WERI-Rb-1 (cell line): ENCODE measurements at regions not wholly inside any gene's neighbourhood (a gene's known extent, or its start where the extent isn't known, plus 50 kb on each side); places are given as distances from the start of the nearest gene placed in this dataset.

Experiments used
- DNase-seq: peaks from one replicate; pipeline ENCODE4 v3.0.0-alpha.2; 2020
- H3K27ac ChIP-seq: fragments of 250-450 bp; sonication (Bioruptor Pico); 2 replicates; pipeline ENCODE4 v1.5.1; 2020; ENCODE audit warnings: mild to moderate bottlenecking, moderate library complexity
- H3K27me3 ChIP-seq: fragments of 250-450 bp; sonication (Bioruptor Pico); 2 replicates; pipeline ENCODE4 v1.5.1; 2021; ENCODE audit warnings: mild to moderate bottlenecking, low read depth, moderate library complexity; ENCODE audit not compliant: insufficient read depth, severe bottlenecking
- H3K36me3 ChIP-seq: fragments of 250-450 bp; sonication (Bioruptor Pico); 2 replicates; pipeline ENCODE4 v1.5.1; 2020; ENCODE audit warnings: mild to moderate bottlenecking, moderate library complexity
- H3K4me3 ChIP-seq: 2 replicates; pipeline ENCODE4 v1.5.1; 2011; ENCODE audit warnings: low read depth, mild to moderate bottlenecking, control low read depth, low read length
- H3K9me3 ChIP-seq: fragments of 250-450 bp; sonication (Bioruptor Pico); 2 replicates; pipeline ENCODE4 v1.5.1; 2021; ENCODE audit warnings: mild to moderate bottlenecking, moderate library complexity; ENCODE audit not compliant: severe bottlenecking
- CTCF ChIP-seq: IDR thresholded peaks from 2 replicates; pipeline ENCODE4 v1.5.1; 2011; ENCODE audit warnings: low read depth, mild to moderate bottlenecking, control low read depth, inconsistent platforms, low read length

GRCh38 chr10:78634835-78635234 lies 433.9 kb upstream of the ZMIZ1 start:
- H3K9me3 ChIP-seq: no peaks in the 10 kb centered on the region
- H3K4me3 ChIP-seq: no peak overlapping the region
- H3K27me3 ChIP-seq: no peaks in the 10 kb centered on the region
- no peaks in the 10 kb centered on the region for H3K36me3 ChIP-seq
- no peak overlapping the region for H3K27ac ChIP-seq
- no peak for TF ChIP-seq CTCF
- DNase-seq: no peak

- H3K9me3 ChIP-seq: peaks cover 5% of the 10 kb centered on the region
- no peaks in the 10 kb centered on the region for H3K27me3 ChIP-seq
- no peak for DNase-seq
- no peak overlapping the region for H3K4me3 ChIP-seq
- H3K36me3 ChIP-seq: no peaks in the 10 kb centered on the region
- no peak overlapping the region for H3K27ac ChIP-seq
- no peak for TF ChIP-seq CTCF
These were observed 429.1 kb upstream of the ZMIZ1 start for GRCh38 chr10:78639629-78640028.

GRCh38 chr10:78640796-78641636 lies 427.8 kb upstream of the ZMIZ1 start:
- TF ChIP-seq CTCF: no peak
- Histone ChIP-seq H3K4me3 (no peak overlapping the region), H3K27me3 (no peaks in the 10 kb centered on the region), H3K27ac (no peak overlapping the region), H3K36me3 (no peaks in the 10 kb centered on the region), H3K9me3 (peaks cover 8% of the 10 kb centered on the region)
- no peak for DNase-seq

- TF ChIP-seq CTCF: no peak
- DNase-seq: no peak
- H3K36me3 ChIP-seq: no peaks in the 10 kb centered on the region
- H3K27ac ChIP-seq: no peak overlapping the region
- H3K9me3 ChIP-seq: peaks cover 8% of the 10 kb centered on the region
- no peak overlapping the region for H3K4me3 ChIP-seq
- no peaks in the 10 kb centered on the region for H3K27me3 ChIP-seq
These were observed 427.1 kb upstream of the ZMIZ1 start for GRCh38 chr10:78641693-78642092.

- Histone ChIP-seq H3K9me3 (peaks cover 8% of the 10 kb centered on the region), H3K36me3 (no peaks in the 10 kb centered on the region), H3K4me3 (no peak overlapping the region), H3K27ac (no peak overlapping the region), H3K27me3 (no peaks in the 10 kb centered on the region)
- TF ChIP-seq CTCF: no peak
- no peak for DNase-seq
These were observed 426.4 kb upstream of the ZMIZ1 start for GRCh38 chr10:78642269-78642816.
